OCI-LY7 (cell line): ENCODE measurements at regions not wholly inside any gene's neighbourhood (a gene's known extent, or its start where the extent isn't known, plus 50 kb on each side); places are given as distances from the start of the nearest gene placed in this dataset.

Experiments
- BruUV-seq: library from RNA; stranded (reverse); fragments of 400-500 nt; replicated peaks from 2 replicates; lab custom pipeline; 2021; lab: Mats Ljungman, UMichigan
- CTCF ChIA-PET: fragments of 300-600 bp; sonication (Branson Sonifier 250); formaldehyde crosslinking; loops from one replicate; lab custom pipeline; 2022; ENCODE audit warnings: antibody characterized with exemption; ENCODE audit not compliant: unreplicated experiment; lab: Charles Lee
- POLR2A ChIA-PET: fragments of 300-600 bp; sonication (Branson Sonifier 250); formaldehyde crosslinking; loops from one replicate; lab custom pipeline; 2022; ENCODE audit warnings: antibody characterized with exemption; lab: Charles Lee
- DNase-seq: peaks from one replicate; pipeline ENCODE4 v3.0.0-alpha.2; 2015; ENCODE audit warnings: low spot score
- H2AFZ ChIP-seq: fragments of 200-600 bp; sonication (generic), shearing (Covaris generic); 2 replicates; pipeline ENCODE4 v1.6.1; 2014; ENCODE audit warnings: mild to moderate bottlenecking, antibody characterized with exemption, low read length, moderate library complexity
- H3K27ac ChIP-seq: fragments of 200-600 bp; sonication (generic); 2 replicates; pipeline ENCODE4 v1.5.1; 2014; ENCODE audit warnings: mixed run types, low read depth, mild to moderate bottlenecking, moderate library complexity, low read length, inconsistent platforms; ENCODE audit not compliant: poor library complexity, severe bottlenecking
- H3K36me3 ChIP-seq: fragments of 200-600 bp; sonication (generic); 2 replicates; pipeline ENCODE4 v1.6.1; 2014; ENCODE audit warnings: mild to moderate bottlenecking, antibody characterized with exemption, low read length, moderate library complexity, mixed read lengths; ENCODE audit not compliant: insufficient read depth
- H3K4me1 ChIP-seq: fragments of 200-600 bp; sonication (generic); 2 replicates; pipeline ENCODE4 v1.5.1; 2014; ENCODE audit warnings: mild to moderate bottlenecking, low read length; ENCODE audit not compliant: insufficient read depth, poor library complexity, severe bottlenecking
- H3K4me2 ChIP-seq: fragments of 200-600 bp; sonication (generic); 2 replicates; pipeline ENCODE4 v1.6.1; 2014; ENCODE audit warnings: mild to moderate bottlenecking, low read length
- H3K4me3 ChIP-seq: fragments of 200-600 bp; sonication (generic); 2 replicates; pipeline ENCODE4 v1.5.1; 2014; ENCODE audit warnings: mild to moderate bottlenecking, low read depth, low read length; ENCODE audit not compliant: poor library complexity, severe bottlenecking
- H3K79me2 ChIP-seq: fragments of 200-600 bp; sonication (generic); 2 replicates; pipeline ENCODE4 v1.6.1; 2016; ENCODE audit warnings: low read depth, mild to moderate bottlenecking, low read length, moderate library complexity, mixed read lengths; ENCODE audit not compliant: insufficient read depth
- H3K9me2 ChIP-seq: fragments of 200-600 bp; sonication (generic); 2 replicates; pipeline ENCODE4 v1.6.1; 2016; ENCODE audit warnings: mild to moderate bottlenecking, low read length, mixed read lengths; ENCODE audit not compliant: insufficient read depth
- H3K9me3 ChIP-seq: fragments of 200-600 bp; sonication (generic); 2 replicates; pipeline ENCODE4 v1.6.1; 2014; ENCODE audit warnings: mild to moderate bottlenecking, mixed run types, low read length, mixed read lengths
- H4K20me1 ChIP-seq: fragments of 200-600 bp; sonication (generic); 2 replicates; pipeline ENCODE4 v1.6.1; 2014; ENCODE audit warnings: mild to moderate bottlenecking, antibody characterized with exemption, low read length, moderate library complexity, mixed read lengths; ENCODE audit not compliant: insufficient read depth
- EZH2phosphoT487 ChIP-seq: fragments of 200-600 bp; sonication (generic); IDR thresholded peaks from 2 replicates; pipeline ENCODE4 v1.6.1; 2018; ENCODE audit warnings: low read depth, borderline replicate concordance, mild to moderate bottlenecking, mixed run types, antibody characterized with exemption, low read length, moderate library complexity, mixed read lengths
- intact Hi-C: fragments of 100-400 bp; cut with micrococcal nuclease; formaldehyde crosslinking; loops from one replicate; pipeline ENCODE4 v1.10.0; 2022; ENCODE audit not compliant: unreplicated experiment
- TF ChIP-seq, protein P1 (sequence below): fragments of 200-600 bp; sonication (generic); conservative IDR thresholded peaks from 2 replicates; pipeline ENCODE4 v1.5.1; 2014; ENCODE audit warnings: mild to moderate bottlenecking, antibody characterized with exemption, low read length, moderate library complexity, mixed read lengths

DNA sequence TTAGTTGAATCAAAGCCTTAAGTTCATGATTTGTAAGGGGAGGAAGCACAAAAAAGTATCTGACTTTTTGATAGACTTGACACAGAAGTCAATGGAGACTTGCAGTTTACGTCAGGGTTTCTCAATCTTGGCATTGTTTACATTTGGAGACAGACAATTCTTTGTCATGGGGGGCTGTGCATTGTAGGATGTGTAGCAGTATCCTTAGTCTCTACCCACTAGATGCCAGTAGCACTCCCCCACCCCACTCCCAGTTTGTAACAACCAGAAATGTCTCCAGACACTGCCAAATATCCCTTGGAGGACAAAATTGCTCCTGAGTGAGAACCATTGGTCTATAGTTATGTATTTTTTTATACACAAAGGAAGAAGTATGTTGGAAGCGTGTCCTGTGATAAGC lies 434.1 kb downstream of the RFPL4B start:
- Histone ChIP-seq H3K79me2 (no peaks in the 10 kb centered on the region), H3K9me2 (no peaks in the 10 kb centered on the region), H2AFZ (no peak overlapping the region), H3K4me1 (no peaks in the 10 kb centered on the region), H4K20me1 (no peaks in the 10 kb centered on the region), H3K9me3 (no peaks in the 10 kb centered on the region), H3K4me2 (no peak overlapping the region), H3K36me3 (no peaks in the 10 kb centered on the region), H3K27ac (no peak overlapping the region), H3K4me3 (no peak overlapping the region)
- TF ChIP-seq, protein P1, sequence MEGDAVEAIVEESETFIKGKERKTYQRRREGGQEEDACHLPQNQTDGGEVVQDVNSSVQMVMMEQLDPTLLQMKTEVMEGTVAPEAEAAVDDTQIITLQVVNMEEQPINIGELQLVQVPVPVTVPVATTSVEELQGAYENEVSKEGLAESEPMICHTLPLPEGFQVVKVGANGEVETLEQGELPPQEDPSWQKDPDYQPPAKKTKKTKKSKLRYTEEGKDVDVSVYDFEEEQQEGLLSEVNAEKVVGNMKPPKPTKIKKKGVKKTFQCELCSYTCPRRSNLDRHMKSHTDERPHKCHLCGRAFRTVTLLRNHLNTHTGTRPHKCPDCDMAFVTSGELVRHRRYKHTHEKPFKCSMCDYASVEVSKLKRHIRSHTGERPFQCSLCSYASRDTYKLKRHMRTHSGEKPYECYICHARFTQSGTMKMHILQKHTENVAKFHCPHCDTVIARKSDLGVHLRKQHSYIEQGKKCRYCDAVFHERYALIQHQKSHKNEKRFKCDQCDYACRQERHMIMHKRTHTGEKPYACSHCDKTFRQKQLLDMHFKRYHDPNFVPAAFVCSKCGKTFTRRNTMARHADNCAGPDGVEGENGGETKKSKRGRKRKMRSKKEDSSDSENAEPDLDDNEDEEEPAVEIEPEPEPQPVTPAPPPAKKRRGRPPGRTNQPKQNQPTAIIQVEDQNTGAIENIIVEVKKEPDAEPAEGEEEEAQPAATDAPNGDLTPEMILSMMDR = no peak
- no peak for TF ChIP-seq EZH2phosphoT487
- ChIA-PET POLR2A (no interaction called here), CTCF (no interaction called here)
- no TSS peak for BruUV-seq
- intact Hi-C loops = loop anchor here (10.0 kb wide), 1 partner anchor 524 kb away; no protein-coding TSS in a partner anchor
- DNase-seq = no peak

DNA sequence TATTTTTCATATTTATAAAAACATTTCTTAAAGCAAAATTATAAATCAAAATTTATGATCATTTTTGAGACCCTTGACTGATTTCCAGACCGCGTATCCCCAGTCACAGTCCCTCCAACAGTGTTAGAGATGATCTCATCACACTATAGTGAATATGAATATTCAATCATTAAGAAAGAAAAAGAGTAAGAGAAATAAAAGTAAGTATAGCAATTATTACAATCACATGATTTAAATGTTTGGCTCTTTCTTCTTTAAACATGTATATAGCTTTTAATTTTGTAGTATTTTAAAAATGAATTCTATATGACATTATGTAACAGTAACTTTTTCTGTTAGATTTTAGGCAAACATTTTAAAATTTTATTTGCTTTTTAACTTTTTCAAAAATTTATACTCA lies 438.3 kb downstream of the RFPL4B start:
- TF ChIP-seq, protein P1 = no peak
- no peak for TF ChIP-seq EZH2phosphoT487
- no peak overlapping the region for H3K4me3 ChIP-seq
- ChIA-PET POLR2A (interaction anchor here (0.7 kb wide), 1 partner anchor 903 kb away, joined by 3 read pairs; no protein-coding TSS in a partner anchor), CTCF (no interaction called here)
- H3K9me3 ChIP-seq = no peaks in the 10 kb centered on the region
- H3K4me2 ChIP-seq = no peak overlapping the region
- no peaks in the 10 kb centered on the region for H3K79me2 ChIP-seq
- no peak for DNase-seq
- no peaks in the 10 kb centered on the region for H3K9me2 ChIP-seq
- no peaks in the 10 kb centered on the region for H3K4me1 ChIP-seq
- intact Hi-C loops = loop anchor here (10.0 kb wide), 1 partner anchor 519 kb away; no protein-coding TSS in a partner anchor
- no peaks in the 10 kb centered on the region for H3K36me3 ChIP-seq
- BruUV-seq = no TSS peak
- H3K27ac ChIP-seq = no peak overlapping the region
- no peaks in the 10 kb centered on the region for H4K20me1 ChIP-seq
- no peak overlapping the region for H2AFZ ChIP-seq

DNA sequence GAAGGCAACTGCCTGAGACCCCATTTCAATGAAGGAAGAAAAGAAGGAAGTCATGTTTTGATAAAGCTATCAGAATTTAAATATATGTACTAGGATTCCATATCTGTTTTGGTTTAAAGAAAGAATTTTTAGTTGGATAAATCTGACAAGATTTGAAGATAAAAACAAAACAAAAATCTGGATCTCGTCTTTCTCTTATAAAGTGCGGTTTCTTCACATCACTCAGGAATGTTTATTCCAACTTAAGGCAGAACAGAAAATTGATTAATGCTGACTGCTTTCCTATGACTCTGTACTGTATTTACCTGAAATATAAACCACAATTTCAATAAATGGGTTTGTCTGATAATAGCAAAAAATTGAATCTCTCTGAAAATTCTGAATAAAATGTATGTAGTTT lies 439.7 kb downstream of the RFPL4B start:
- CTCF ChIA-PET = no interaction called here
- no peak overlapping the region for H3K4me3 ChIP-seq

More for the DNA sequence above, 439.7 kb downstream of the RFPL4B start:
- H3K9me3 ChIP-seq = no peaks in the 10 kb centered on the region
- TF ChIP-seq EZH2phosphoT487 = no peak
- TF ChIP-seq, protein P1 = no peak
- no peak overlapping the region for H3K27ac ChIP-seq
- POLR2A ChIA-PET = interaction anchor here (0.6 to 1.4 kb wide), 2 partner anchors 16 to 22 kb away, joined by 3 to 4 read pairs; no protein-coding TSS in a partner anchor
- no peaks in the 10 kb centered on the region for H3K4me1 ChIP-seq
- H3K9me2 ChIP-seq = no peaks in the 10 kb centered on the region
- no peak overlapping the region for H2AFZ ChIP-seq
- no peak for DNase-seq
- intact Hi-C loops = loop anchor here (10.0 kb wide), 1 partner anchor 518 kb away; no protein-coding TSS in a partner anchor
- H3K36me3 ChIP-seq = no peaks in the 10 kb centered on the region
- no TSS peak for BruUV-seq
- no peaks in the 10 kb centered on the region for H4K20me1 ChIP-seq
- no peaks in the 10 kb centered on the region for H3K79me2 ChIP-seq
- H3K4me2 ChIP-seq = no peak overlapping the region
